ENCODE measurements at regions not wholly inside any gene's neighbourhood (a gene's known extent, or its start where the extent isn't known, plus 50 kb on each side); places are given as distances from the start of the nearest gene placed in this dataset.

- TF ChIP-seq CTCF (IDR thresholded peaks at IDR 0.05): no peak
- no peak for TF ChIP-seq EP300 (IDR thresholded peaks at IDR 0.05)
- TF ChIP-seq POLR2AphosphoS5 (IDR thresholded peaks at IDR 0.05): no peak
Observed at GRCh38 chrY:8390310-8390709, 947.0 kb upstream of the TSPY4 start.

Data from sigmoid colon (tissue), 4 donors.